Osteocyte (in vitro differentiated cells): ENCODE measurements at regions not wholly inside any gene's neighbourhood (a gene's known extent, or its start where the extent isn't known, plus 50 kb on each side); places are given as distances from the start of the nearest gene placed in this dataset.

Experiments used
- DNase-seq: peaks from one replicate; pipeline ENCODE4 v3.0.0; 2021; ENCODE audit warnings: mixed read lengths; ENCODE audit not compliant: unreplicated experiment; ENCODE audit errors: extremely low spot score
- H3K27ac Mint-ChIP-seq: one replicate; pipeline ENCODE4 v1.8.0; 2021; ENCODE audit warnings: mild to moderate bottlenecking, mixed read lengths; ENCODE audit not compliant: unreplicated experiment
- H3K27me3 Mint-ChIP-seq: one replicate; pipeline ENCODE4 v1.8.0; 2021; ENCODE audit warnings: mixed read lengths; ENCODE audit not compliant: unreplicated experiment
- H3K36me3 Mint-ChIP-seq: one replicate; pipeline ENCODE4 v1.8.0; 2021; ENCODE audit warnings: mixed read lengths; ENCODE audit not compliant: unreplicated experiment
- H3K4me1 Mint-ChIP-seq: one replicate; pipeline ENCODE4 v1.8.0; 2021; ENCODE audit warnings: mixed read lengths; ENCODE audit not compliant: unreplicated experiment
- H3K4me3 Mint-ChIP-seq: one replicate; pipeline ENCODE4 v1.8.0; 2021; ENCODE audit warnings: mild to moderate bottlenecking, moderate library complexity, mixed read lengths; ENCODE audit not compliant: unreplicated experiment
- H3K9me3 Mint-ChIP-seq: one replicate; pipeline ENCODE4 v1.8.0; 2021; ENCODE audit warnings: mixed read lengths; ENCODE audit not compliant: unreplicated experiment
- TF ChIP-seq, protein P1 (sequence below): fragments of 200-600 bp; sonication (generic); IDR thresholded peaks from 2 replicates; pipeline ENCODE4 v1.5.0; 2021; ENCODE audit warnings: antibody characterized with exemption, mild to moderate bottlenecking, moderate library complexity

GRCh38 chr3:153090973-153091372, 71.1 kb upstream of the RAP2B start:
- H3K9me3 Mint-ChIP-seq = no peaks in the 10 kb centered on the region
- TF ChIP-seq, protein P1, sequence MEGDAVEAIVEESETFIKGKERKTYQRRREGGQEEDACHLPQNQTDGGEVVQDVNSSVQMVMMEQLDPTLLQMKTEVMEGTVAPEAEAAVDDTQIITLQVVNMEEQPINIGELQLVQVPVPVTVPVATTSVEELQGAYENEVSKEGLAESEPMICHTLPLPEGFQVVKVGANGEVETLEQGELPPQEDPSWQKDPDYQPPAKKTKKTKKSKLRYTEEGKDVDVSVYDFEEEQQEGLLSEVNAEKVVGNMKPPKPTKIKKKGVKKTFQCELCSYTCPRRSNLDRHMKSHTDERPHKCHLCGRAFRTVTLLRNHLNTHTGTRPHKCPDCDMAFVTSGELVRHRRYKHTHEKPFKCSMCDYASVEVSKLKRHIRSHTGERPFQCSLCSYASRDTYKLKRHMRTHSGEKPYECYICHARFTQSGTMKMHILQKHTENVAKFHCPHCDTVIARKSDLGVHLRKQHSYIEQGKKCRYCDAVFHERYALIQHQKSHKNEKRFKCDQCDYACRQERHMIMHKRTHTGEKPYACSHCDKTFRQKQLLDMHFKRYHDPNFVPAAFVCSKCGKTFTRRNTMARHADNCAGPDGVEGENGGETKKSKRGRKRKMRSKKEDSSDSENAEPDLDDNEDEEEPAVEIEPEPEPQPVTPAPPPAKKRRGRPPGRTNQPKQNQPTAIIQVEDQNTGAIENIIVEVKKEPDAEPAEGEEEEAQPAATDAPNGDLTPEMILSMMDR = no peak
- no peaks in the 10 kb centered on the region for H3K4me1 Mint-ChIP-seq
- H3K27ac Mint-ChIP-seq = no peak overlapping the region
- no peaks in the 10 kb centered on the region for H3K27me3 Mint-ChIP-seq
- DNase-seq = no peak
- H3K36me3 Mint-ChIP-seq = no peaks in the 10 kb centered on the region
- H3K4me3 Mint-ChIP-seq = no peak overlapping the region

- Mint-ChIP-seq H3K27me3 (no peaks in the 10 kb centered on the region), H3K36me3 (no peaks in the 10 kb centered on the region), H3K27ac (no peak overlapping the region)
These were observed 68.4 kb upstream of the RAP2B start for GRCh38 chr3:153093629-153094028.

GRCh38 chr3:153094386-153094785, 67.6 kb upstream of the RAP2B start:
- Mint-ChIP-seq H3K36me3 (no peaks in the 10 kb centered on the region), H3K27ac (no peak overlapping the region), H3K4me1 (no peaks in the 10 kb centered on the region), H3K27me3 (no peaks in the 10 kb centered on the region), H3K9me3 (no peaks in the 10 kb centered on the region), H3K4me3 (no peak overlapping the region)
- no peak for DNase-seq
- TF ChIP-seq, protein P1 = no peak

More at GRCh38 chr3:153093629-153094028, 68.4 kb upstream of the RAP2B start:
- Mint-ChIP-seq H3K4me3 (no peak overlapping the region), H3K9me3 (no peaks in the 10 kb centered on the region), H3K4me1 (no peaks in the 10 kb centered on the region)
- TF ChIP-seq, protein P1 = no peak
- DNase-seq = no peak

DNA sequence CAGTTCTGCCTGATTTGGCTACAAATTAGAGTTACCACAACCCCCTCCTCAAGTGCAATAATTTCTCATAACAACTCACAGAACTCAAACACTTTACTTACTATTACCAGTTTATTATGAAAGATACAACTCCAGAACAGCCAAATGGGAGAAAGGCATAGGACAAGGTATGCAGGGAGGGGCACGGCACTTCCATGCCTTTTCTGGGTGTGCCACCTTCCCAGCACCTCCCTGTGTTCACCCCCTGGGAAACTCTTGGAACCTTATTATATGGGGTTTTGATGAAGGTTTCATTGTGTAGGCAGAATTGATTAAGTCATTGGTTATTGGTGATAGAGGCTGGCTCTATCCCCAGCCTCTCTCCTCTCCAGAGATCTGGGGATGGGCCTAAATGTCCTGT, 66.6 kb upstream of the RAP2B start:
- Mint-ChIP-seq H3K4me3 (no peak overlapping the region), H3K27me3 (no peaks in the 10 kb centered on the region), H3K9me3 (no peaks in the 10 kb centered on the region), H3K27ac (no peak overlapping the region), H3K4me1 (no peaks in the 10 kb centered on the region), H3K36me3 (no peaks in the 10 kb centered on the region)
- no peak for DNase-seq
- TF ChIP-seq, protein P1 = no peak

GRCh38 chr3:153096731-153097131, 65.3 kb upstream of the RAP2B start:
- Mint-ChIP-seq H3K4me1 (no peaks in the 10 kb centered on the region), H3K9me3 (no peaks in the 10 kb centered on the region), H3K36me3 (no peaks in the 10 kb centered on the region), H3K27me3 (no peaks in the 10 kb centered on the region), H3K27ac (no peak overlapping the region), H3K4me3 (no peak overlapping the region)
- TF ChIP-seq, protein P1 = no peak
- DNase-seq = no peak
